Keratinocyte (primary cell): ENCODE measurements at regions not wholly inside any gene's neighbourhood (a gene's known extent, or its start where the extent isn't known, plus 50 kb on each side); places are given as distances from the start of the nearest gene placed in this dataset.

Source experiments
- DNase-seq: peaks from one replicate; pipeline ENCODE4 v3.0.0-alpha.2; 2011; ENCODE audit warnings: low read depth, missing footprints, low spot score
- FAIRE-seq: peaks from 2 replicates; lab custom pipeline; 2011; peaks lifted over from hg19 to GRCh38; lab: Jason Lieb, UNC
- H2AFZ ChIP-seq: 2 replicates; pipeline ENCODE4 v1.6.0; 2012; ENCODE audit warnings: low read length, control low read depth, inconsistent platforms; ENCODE audit not compliant: control insufficient read depth
- H3K27ac ChIP-seq: 2 replicates; pipeline ENCODE4 v1.5.1; 2011; ENCODE audit warnings: low read length; ENCODE audit not compliant: control insufficient read depth, insufficient read depth
- H3K27me3 ChIP-seq: 3 replicates; pipeline ENCODE4 v1.6.0; 2011; ENCODE audit warnings: low read length; ENCODE audit not compliant: control insufficient read depth, insufficient read depth; ENCODE audit errors: extremely low read depth
- H3K36me3 ChIP-seq, 2 experiments: 2 replicates in 1 of 2; 3 replicates in 1 of 2; pipeline ENCODE4 v1.5.1; 2011; ENCODE audit warnings: low read length in 2 of 2, mild to moderate bottlenecking in 1 of 2; ENCODE audit not compliant: control insufficient read depth in 2 of 2, insufficient read depth in 2 of 2; ENCODE audit errors: extremely low read depth in 1 of 2
- H3K4me1 ChIP-seq: 3 replicates; pipeline ENCODE4 v1.5.1; 2011; ENCODE audit warnings: low read length; ENCODE audit not compliant: control insufficient read depth, insufficient read depth; ENCODE audit errors: extremely low read depth
- H3K4me2 ChIP-seq: 3 replicates; pipeline ENCODE4 v1.6.0; 2011; ENCODE audit warnings: low read depth, low read length; ENCODE audit not compliant: control insufficient read depth, insufficient read depth; ENCODE audit errors: extremely low read depth
- H3K4me3 ChIP-seq, 3 experiments: fragments of 200-600 bp in 1 of 3; sonication (generic) in 1 of 3; 2 replicates in 2 of 3; 3 replicates in 1 of 3; pipeline ENCODE4 v1.5.1; 2011 to 2016; ENCODE audit warnings: low read length in 3 of 3, mild to moderate bottlenecking in 3 of 3, control low read depth in 2 of 3, inconsistent platforms in 1 of 3, low read depth in 1 of 3, mixed read lengths in 1 of 3, mixed run types in 1 of 3, moderate library complexity in 1 of 3; ENCODE audit not compliant: control insufficient read depth in 2 of 3, insufficient read depth in 2 of 3; ENCODE audit errors: extremely low read depth in 1 of 3
- H3K79me2 ChIP-seq: 2 replicates; pipeline ENCODE4 v1.6.0; 2012; ENCODE audit warnings: low read length; ENCODE audit not compliant: control insufficient read depth, insufficient read depth
- H3K9ac ChIP-seq: 3 replicates; pipeline ENCODE4 v1.6.0; 2011; ENCODE audit warnings: low read length; ENCODE audit not compliant: control insufficient read depth, insufficient read depth; ENCODE audit errors: extremely low read depth
- H3K9me1 ChIP-seq: 3 replicates; pipeline ENCODE4 v1.6.0; 2011; ENCODE audit warnings: low read length; ENCODE audit not compliant: control insufficient read depth, insufficient read depth; ENCODE audit errors: extremely low read depth
- H3K9me3 ChIP-seq: 2 replicates; pipeline ENCODE4 v1.5.1; 2012; ENCODE audit warnings: low read depth, low read length; ENCODE audit not compliant: control insufficient read depth
- H4K20me1 ChIP-seq: 3 replicates; pipeline ENCODE4 v1.6.0; 2011; ENCODE audit warnings: low read length; ENCODE audit not compliant: control insufficient read depth, insufficient read depth; ENCODE audit errors: extremely low read depth
- EZH2 ChIP-seq: IDR thresholded peaks from one replicate; pipeline ENCODE4 v1.6.1; 2012; ENCODE audit warnings: inconsistent platforms, mild to moderate bottlenecking, low read length, moderate library complexity
- dilution Hi-C: fragments of 300-500 bp; cut with MboI; formaldehyde crosslinking; loops from one replicate; pipeline ENCODE4 v1.7.0; 2020; ENCODE audit warnings: low sequenced_read_pairs; ENCODE audit not compliant: extremely low pct_ligation_motif_present
- TF ChIP-seq, protein P1 (sequence below), 3 experiments: IDR thresholded peaks in 1 of 3; conservative IDR thresholded peaks in 1 of 3; optimal IDR thresholded peaks in 1 of 3; 2 replicates in 2 of 3; 3 replicates in 1 of 3; pipeline versions ENCODE3 to v1.5.1; 2011; ENCODE audit warnings: low read length in 3 of 3, mild to moderate bottlenecking in 3 of 3, moderate library complexity in 2 of 3, control low read depth in 1 of 3, inconsistent platforms in 1 of 3; ENCODE audit not compliant: insufficient read depth in 2 of 3; ENCODE audit errors: extremely low read depth in 1 of 3

GRCh38 chr13:33692531-33692930, 125.4 kb upstream of the RFC3 start:
- no peaks in the 10 kb centered on the region for H3K9me3 ChIP-seq
- H3K79me2 ChIP-seq = no peaks in the 10 kb centered on the region
- H3K4me3 ChIP-seq = no peak overlapping the region
- H3K4me2 ChIP-seq = no peak overlapping the region
- H3K27me3 ChIP-seq = no peaks in the 10 kb centered on the region
- peaks cover 7% of the 10 kb centered on the region for H3K4me1 ChIP-seq
- dilution Hi-C loops = no loop called here
- H3K36me3 ChIP-seq = no peaks in the 10 kb centered on the region
- no peak overlapping the region for H2AFZ ChIP-seq
- H4K20me1 ChIP-seq = no peaks in the 10 kb centered on the region
- FAIRE-seq = peak; percentile 55
- TF ChIP-seq, protein P1, sequence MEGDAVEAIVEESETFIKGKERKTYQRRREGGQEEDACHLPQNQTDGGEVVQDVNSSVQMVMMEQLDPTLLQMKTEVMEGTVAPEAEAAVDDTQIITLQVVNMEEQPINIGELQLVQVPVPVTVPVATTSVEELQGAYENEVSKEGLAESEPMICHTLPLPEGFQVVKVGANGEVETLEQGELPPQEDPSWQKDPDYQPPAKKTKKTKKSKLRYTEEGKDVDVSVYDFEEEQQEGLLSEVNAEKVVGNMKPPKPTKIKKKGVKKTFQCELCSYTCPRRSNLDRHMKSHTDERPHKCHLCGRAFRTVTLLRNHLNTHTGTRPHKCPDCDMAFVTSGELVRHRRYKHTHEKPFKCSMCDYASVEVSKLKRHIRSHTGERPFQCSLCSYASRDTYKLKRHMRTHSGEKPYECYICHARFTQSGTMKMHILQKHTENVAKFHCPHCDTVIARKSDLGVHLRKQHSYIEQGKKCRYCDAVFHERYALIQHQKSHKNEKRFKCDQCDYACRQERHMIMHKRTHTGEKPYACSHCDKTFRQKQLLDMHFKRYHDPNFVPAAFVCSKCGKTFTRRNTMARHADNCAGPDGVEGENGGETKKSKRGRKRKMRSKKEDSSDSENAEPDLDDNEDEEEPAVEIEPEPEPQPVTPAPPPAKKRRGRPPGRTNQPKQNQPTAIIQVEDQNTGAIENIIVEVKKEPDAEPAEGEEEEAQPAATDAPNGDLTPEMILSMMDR (optimal IDR thresholded peaks at IDR 0.05 in 1 of 3, IDR thresholded peaks at IDR 0.05 in 1 of 3, conservative IDR thresholded peaks at IDR 0.05 in 1 of 3; ENCODE audit: extremely low read depth in 1 of 3, insufficient read depth in 2 of 3, low read length in 3 of 3) = peak in 1 of 3 experiments; percentile 32
- no peak for TF ChIP-seq EZH2
- H3K27ac ChIP-seq = no peak overlapping the region
- no peak overlapping the region for H3K9ac ChIP-seq
- no peak for DNase-seq
- no peaks in the 10 kb centered on the region for H3K9me1 ChIP-seq

GRCh38 chr13:33694546-33694945, 123.4 kb upstream of the RFC3 start:
- FAIRE-seq (no peak), DNase-seq (no peak)
- dilution Hi-C loops = no loop called here
- no peak overlapping the region for H2AFZ ChIP-seq
- no peaks in the 10 kb centered on the region for H3K27me3 ChIP-seq
- H3K4me3 ChIP-seq = no peak overlapping the region
- H3K9ac ChIP-seq = no peak overlapping the region
- no peaks in the 10 kb centered on the region for H3K79me2 ChIP-seq
- H3K27ac ChIP-seq = no peak overlapping the region
- no peaks in the 10 kb centered on the region for H3K9me1 ChIP-seq
- H3K36me3 ChIP-seq = no peaks in the 10 kb centered on the region
- no peaks in the 10 kb centered on the region for H3K9me3 ChIP-seq
- TF ChIP-seq, protein P1 (optimal IDR thresholded peaks at IDR 0.05 in 1 of 3, IDR thresholded peaks at IDR 0.05 in 1 of 3, conservative IDR thresholded peaks at IDR 0.05 in 1 of 3; ENCODE audit: extremely low read depth in 1 of 3, insufficient read depth in 2 of 3, low read length in 3 of 3) = no peak
- no peak for TF ChIP-seq EZH2
- no peaks in the 10 kb centered on the region for H4K20me1 ChIP-seq
- H3K4me1 ChIP-seq = peaks cover 7% of the 10 kb centered on the region
- H3K4me2 ChIP-seq = no peak overlapping the region
